ENCODE measurements at regions not wholly inside any gene's neighbourhood (a gene's known extent, or its start where the extent isn't known, plus 50 kb on each side); places are given as distances from the start of the nearest gene placed in this dataset.

- Histone ChIP-seq H3K27ac (ENCODE audit: low read depth, low read length) (no peak overlapping the region), H3K9me2 (ENCODE audit: insufficient read depth) (no peaks in the 10 kb centered on the region), H3K4me2 (ENCODE audit: low read length) (no peak overlapping the region), H2AFZ (ENCODE audit: low read depth, low read length, poor library complexity, severe bottlenecking) (no peak overlapping the region), H3K9me3 (ENCODE audit: control insufficient read depth in 1 of 2, insufficient read depth in 1 of 2, low read depth in 1 of 2, low read length in 2 of 2) (no peaks in the 10 kb centered on the region; a peak in 1 of 4 replicates), H3K27me3 (ENCODE audit: insufficient read depth, low read length) (no peaks in the 10 kb centered on the region), H3K9ac (ENCODE audit: low read length) (no peak overlapping the region), H3K36me3 (ENCODE audit: control insufficient read depth in 1 of 2, insufficient read depth in 2 of 2, low read length in 2 of 2) (no peaks in the 10 kb centered on the region), H4K20me1 (ENCODE audit: insufficient read depth) (no peaks in the 10 kb centered on the region), H3K4me3 (replicated peaks in 1 of 2; ENCODE audit: low read depth in 1 of 2, low read length in 2 of 2) (no peak overlapping the region), H3K79me2 (ENCODE audit: insufficient read depth, low read length) (no peaks in the 10 kb centered on the region), H3K4me1 (ENCODE audit: control insufficient read depth in 1 of 2, insufficient read depth in 2 of 2, low read length in 2 of 2) (no peaks in the 10 kb centered on the region)
- POLR2A ChIA-PET = no interaction called here
- ATAC-seq (no peak), DNase-seq (ENCODE audit: low read depth, low spot score) (no peak)
- BruUV-seq (replicated peaks) = no TSS peak
- intact Hi-C loops (cut with micrococcal nuclease) = no loop called here
- RAD21 ChIA-PET (ENCODE audit: low non-redundant PET in 1 of 2, low total read pairs in 2 of 2, uncharacterized antibody in 2 of 2, unreplicated experiment in 2 of 2) = no interaction called here
- CTCF ChIA-PET = no interaction called here
- TF ChIP-seq ZNF274 (IDR thresholded peaks at IDR 0.05; ENCODE audit: low read depth, low read length) = no peak
- TF ChIP-seq POLR2AphosphoS5 (IDR thresholded peaks at IDR 0.05; ENCODE audit: low read depth, low read length) = no peak
- TF ChIP-seq RAD21 (IDR thresholded peaks at IDR 0.05; ENCODE audit: low read depth) = no peak
- TF ChIP-seq ZBTB33 (IDR thresholded peaks at IDR 0.05; ENCODE audit: extremely low read depth, insufficient replicate concordance, low read length) = no peak
- TF ChIP-seq CEBPB (IDR thresholded peaks at IDR 0.05; ENCODE audit: low read depth) = no peak
- no peak for TF ChIP-seq ATF3 (IDR thresholded peaks at IDR 0.05)
Observed at GRCh38 chr13:63149375-63149774, 1733.7 kb upstream of the PCDH20 start.

GRCh38 chr13:63139277-63139676 lies 1723.6 kb upstream of the PCDH20 start:
- no peak for ATAC-seq
- H3K4me3 ChIP-seq (replicated peaks in 1 of 2; ENCODE audit: low read depth in 1 of 2, low read length in 2 of 2) = no peak overlapping the region
- RAD21 ChIA-PET (ENCODE audit: low non-redundant PET in 1 of 2, low total read pairs in 2 of 2, uncharacterized antibody in 2 of 2, unreplicated experiment in 2 of 2) = no interaction called here
- H3K9me2 ChIP-seq (ENCODE audit: insufficient read depth) = no peaks in the 10 kb centered on the region
- DNase-seq (ENCODE audit: low read depth, low spot score) = no peak
- CTCF ChIA-PET = no interaction called here
- no TSS peak for BruUV-seq (replicated peaks)
- POLR2A ChIA-PET = no interaction called here
- no peaks in the 10 kb centered on the region for H3K79me2 ChIP-seq (ENCODE audit: insufficient read depth, low read length)
- intact Hi-C loops (cut with micrococcal nuclease) = no loop called here
- H3K27ac ChIP-seq (ENCODE audit: low read depth, low read length) = no peak overlapping the region
- no peaks in the 10 kb centered on the region for H3K9me3 ChIP-seq (ENCODE audit: control insufficient read depth in 1 of 2, insufficient read depth in 1 of 2, low read depth in 1 of 2, low read length in 2 of 2)
- H3K27me3 ChIP-seq (ENCODE audit: insufficient read depth, low read length) = no peaks in the 10 kb centered on the region
- H2AFZ ChIP-seq (ENCODE audit: low read depth, low read length, poor library complexity, severe bottlenecking) = no peak overlapping the region
- no peaks in the 10 kb centered on the region for H3K36me3 ChIP-seq (ENCODE audit: control insufficient read depth in 1 of 2, insufficient read depth in 2 of 2, low read length in 2 of 2)
- no peak overlapping the region for H3K4me2 ChIP-seq (ENCODE audit: low read length)
- H3K4me1 ChIP-seq (ENCODE audit: control insufficient read depth in 1 of 2, insufficient read depth in 2 of 2, low read length in 2 of 2) = no peaks in the 10 kb centered on the region
- no peak overlapping the region for H3K9ac ChIP-seq (ENCODE audit: low read length)
- H4K20me1 ChIP-seq (ENCODE audit: insufficient read depth) = no peaks in the 10 kb centered on the region
- TF ChIP-seq ELF1 (IDR thresholded peaks at IDR 0.05; ENCODE audit: borderline replicate concordance, low read depth) = no peak
- no peak for TF ChIP-seq EZH2phosphoT487 (IDR thresholded peaks at IDR 0.05; ENCODE audit: borderline replicate concordance)
- no peak for TF ChIP-seq ATF3 (IDR thresholded peaks at IDR 0.05)
- TF ChIP-seq CEBPB (IDR thresholded peaks at IDR 0.05; ENCODE audit: low read depth) = no peak
- no peak for TF ChIP-seq CBX3 (IDR thresholded peaks at IDR 0.05; ENCODE audit: low read depth)
- TF ChIP-seq POLR2AphosphoS5 (IDR thresholded peaks at IDR 0.05; ENCODE audit: low read depth, low read length) = no peak
- TF ChIP-seq YY1 (IDR thresholded peaks at IDR 0.05; ENCODE audit: extremely low read depth, insufficient replicate concordance, low read depth, low read length) = no peak
- no peak for TF ChIP-seq MAX (IDR thresholded peaks at IDR 0.05)
- no peak for TF ChIP-seq EZH2 (IDR thresholded peaks at IDR 0.05)
- TF ChIP-seq TCF7L2 (IDR thresholded peaks at IDR 0.05; ENCODE audit: borderline replicate concordance, extremely low read depth, insufficient read depth, insufficient read length) = no peak
- TF ChIP-seq EGR1 (IDR thresholded peaks at IDR 0.05; ENCODE audit: low read depth) = no peak
- no peak for TF ChIP-seq JUND (IDR thresholded peaks at IDR 0.05)
- TF ChIP-seq CTCF (IDR thresholded peaks at IDR 0.05 in 2 of 3, conservative IDR thresholded peaks at IDR 0.05 in 1 of 3; ENCODE audit: borderline replicate concordance in 1 of 3, insufficient read depth in 1 of 3, low read depth in 2 of 3, low read length in 2 of 3) = no peak
- TF ChIP-seq RAD21 (IDR thresholded peaks at IDR 0.05; ENCODE audit: low read depth) = no peak
- no peak for TF ChIP-seq SP1 (IDR thresholded peaks at IDR 0.05; ENCODE audit: low read depth)

Measured in HCT116 (cell line).